ENCODE measurements at regions not wholly inside any gene's neighbourhood (a gene's known extent, or its start where the extent isn't known, plus 50 kb on each side); places are given as distances from the start of the nearest gene placed in this dataset.

GRCh38 chr3:44061268-44061667 lies 180.4 kb upstream of the TOPAZ1 start:
- no peaks in the 10 kb centered on the region for H3K36me3 ChIP-seq
- TF ChIP-seq CTCF (IDR thresholded peaks at IDR 0.05 in 4 of 5, conservative IDR thresholded peaks at IDR 0.05 in 1 of 5): no peak
- TF ChIP-seq POLR2A (IDR thresholded peaks at IDR 0.05): no peak
- peaks cover 4 to 25% (median 16%) of the 10 kb centered on the region in 3 donors for H3K27me3 ChIP-seq
- no peak overlapping the region for H3K27ac ChIP-seq
- ATAC-seq (no peak), DNase-seq (no peak)
- H3K4me1 ChIP-seq: no peaks in the 10 kb centered on the region
- H3K4me3 ChIP-seq: no peak overlapping the region
- intact Hi-C loops (cut with DNase I; ENCODE audit: low total_unique reads) (no loop called here), in situ Hi-C loops (cut with MboI; ENCODE audit: low sequenced_read_pairs in 4 of 4) (no loop called here)
- no peaks in the 10 kb centered on the region for H3K9me3 ChIP-seq

- H3K4me1 ChIP-seq: no peaks in the 10 kb centered on the region
- H3K9me3 ChIP-seq: no peaks in the 10 kb centered on the region
- ATAC-seq: no peak
- H3K4me3 ChIP-seq: no peak overlapping the region
- no peak for TF ChIP-seq POLR2A (IDR thresholded peaks at IDR 0.05)
- TF ChIP-seq CTCF (IDR thresholded peaks at IDR 0.05 in 4 of 5, conservative IDR thresholded peaks at IDR 0.05 in 1 of 5): no peak
- H3K36me3 ChIP-seq: no peaks in the 10 kb centered on the region
- peaks cover 4 to 25% (median 16%) of the 10 kb centered on the region in 3 donors for H3K27me3 ChIP-seq
- DNase-seq: no peak
- H3K27ac ChIP-seq: no peak overlapping the region
- intact Hi-C loops (cut with DNase I; ENCODE audit: low total_unique reads) (no loop called here), in situ Hi-C loops (cut with MboI; ENCODE audit: low sequenced_read_pairs in 4 of 4) (no loop called here)
These were observed 179.7 kb upstream of the TOPAZ1 start for GRCh38 chr3:44061961-44062360.

- no peak overlapping the region for H3K4me3 ChIP-seq
- in situ Hi-C loops (cut with MboI; ENCODE audit: low sequenced_read_pairs in 4 of 4) (no loop called here), intact Hi-C loops (cut with DNase I; ENCODE audit: low total_unique reads) (no loop called here)
- peaks cover 4 to 16% (median 14%) of the 10 kb centered on the region in 3 donors for H3K27me3 ChIP-seq
- TF ChIP-seq POLR2A (IDR thresholded peaks at IDR 0.05) (no peak), CTCF (IDR thresholded peaks at IDR 0.05 in 4 of 5, conservative IDR thresholded peaks at IDR 0.05 in 1 of 5) (no peak)
- ATAC-seq (no peak), DNase-seq (no peak)
- H3K4me1 ChIP-seq: no peaks in the 10 kb centered on the region
- H3K36me3 ChIP-seq: no peaks in the 10 kb centered on the region
- H3K9me3 ChIP-seq: no peaks in the 10 kb centered on the region
- H3K27ac ChIP-seq: no peak overlapping the region
These were observed 176.2 kb upstream of the TOPAZ1 start for GRCh38 chr3:44065311-44066094.

- H3K9me3 ChIP-seq: no peaks in the 10 kb centered on the region
- H3K4me3 ChIP-seq: no peak overlapping the region
- no peak overlapping the region for H3K27ac ChIP-seq
- H3K4me1 ChIP-seq: no peaks in the 10 kb centered on the region
- ATAC-seq (no peak), DNase-seq (no peak)
- intact Hi-C loops (cut with DNase I; ENCODE audit: low total_unique reads) (no loop called here), in situ Hi-C loops (cut with MboI; ENCODE audit: low sequenced_read_pairs in 4 of 4) (no loop called here)
- H3K36me3 ChIP-seq: no peaks in the 10 kb centered on the region
- peaks cover 3 to 16% (median 3%) of the 10 kb centered on the region in 3 donors for H3K27me3 ChIP-seq
- TF ChIP-seq CTCF (IDR thresholded peaks at IDR 0.05 in 4 of 5, conservative IDR thresholded peaks at IDR 0.05 in 1 of 5) (no peak), POLR2A (IDR thresholded peaks at IDR 0.05) (no peak)
These were observed 174.9 kb upstream of the TOPAZ1 start for GRCh38 chr3:44066806-44067205.

Measured in gastrocnemius medialis (tissue), 4 donors.